ENCODE measurements at regions not wholly inside any gene's neighbourhood (a gene's known extent, or its start where the extent isn't known, plus 50 kb on each side); places are given as distances from the start of the nearest gene placed in this dataset.

- TF ChIP-seq CTCF (conservative IDR thresholded peaks at IDR 0.05; ENCODE audit: low read depth, low read length) = no peak
- no peak for DNase-seq (ENCODE audit: low read depth)
- H3K4me3 ChIP-seq (ENCODE audit: low read length) = no peak overlapping the region
Observed at GRCh38 chr5:53333160-53333559, 147.3 kb upstream of the FST start.

GRCh38 chr5:53334431-53334941 is 145.9 kb upstream of the FST start:
- no peak overlapping the region for H3K4me3 ChIP-seq (ENCODE audit: low read length)
- TF ChIP-seq CTCF (conservative IDR thresholded peaks at IDR 0.05; ENCODE audit: low read depth, low read length) = no peak
- DNase-seq (ENCODE audit: low read depth) = peak; percentile 40

- no peak for DNase-seq (ENCODE audit: low read depth)
- no peak overlapping the region for H3K4me3 ChIP-seq (ENCODE audit: low read length)
- TF ChIP-seq CTCF (conservative IDR thresholded peaks at IDR 0.05; ENCODE audit: low read depth, low read length) = peak; percentile 18
Observed at GRCh38 chr5:53335115-53335514, 145.3 kb upstream of the FST start.

DNA sequence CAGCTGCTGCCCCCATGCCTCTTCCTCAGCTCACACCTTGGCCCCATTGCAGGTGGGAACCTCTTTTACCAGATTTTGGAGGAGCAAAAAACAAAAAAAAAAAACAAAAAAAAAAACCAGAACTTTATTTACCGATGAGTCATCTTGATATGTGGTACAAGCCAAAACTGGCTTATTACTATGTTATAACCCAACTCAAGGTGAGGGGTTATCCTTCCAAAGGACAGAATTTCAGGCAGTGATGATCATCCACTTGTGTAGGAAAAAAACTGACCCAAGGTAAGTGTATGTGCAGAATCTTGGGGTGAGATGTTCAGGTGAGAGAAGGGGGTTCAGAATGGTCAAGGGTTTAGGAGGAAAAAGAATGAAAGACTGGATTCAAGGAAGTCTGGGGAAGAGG is 142.6 kb upstream of the FST start:
- TF ChIP-seq CTCF (conservative IDR thresholded peaks at IDR 0.05; ENCODE audit: low read depth, low read length) = no peak
- DNase-seq (ENCODE audit: low read depth) = no peak
- H3K4me3 ChIP-seq (ENCODE audit: low read length) = no peak overlapping the region

- no peak for TF ChIP-seq CTCF (conservative IDR thresholded peaks at IDR 0.05; ENCODE audit: low read depth, low read length)
- DNase-seq (ENCODE audit: low read depth) = no peak
- no peak overlapping the region for H3K4me3 ChIP-seq (ENCODE audit: low read length)
Observed at GRCh38 chr5:53338971-53339370, 141.5 kb upstream of the FST start.

DNA sequence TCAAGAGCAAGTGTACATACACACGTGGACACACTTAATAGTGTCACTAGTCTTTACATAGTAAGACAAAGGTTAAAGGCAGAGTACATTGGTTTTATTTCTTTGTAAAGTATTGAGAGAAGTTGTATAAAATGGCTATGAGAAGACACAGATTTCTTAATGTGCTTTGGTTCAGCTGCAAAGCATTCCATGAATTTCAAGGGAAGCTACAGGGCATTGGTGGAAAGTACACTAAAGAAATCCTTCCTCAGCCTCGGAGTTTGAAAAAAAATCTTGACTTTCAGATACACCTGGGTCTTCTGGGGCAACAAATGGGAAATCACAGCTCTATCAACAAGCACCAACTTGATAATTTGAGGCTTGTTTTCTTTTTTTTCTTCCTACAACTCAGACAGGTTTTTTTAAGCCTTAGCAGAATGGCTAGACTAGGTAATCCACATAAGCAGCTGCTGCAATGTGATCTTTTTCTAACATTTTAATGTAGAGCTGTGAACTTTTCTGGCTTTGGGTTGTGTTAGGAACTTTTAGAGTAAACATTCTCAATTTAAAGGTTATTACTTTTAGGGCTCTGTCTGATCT is 140.4 kb upstream of the FST start:
- DNase-seq (ENCODE audit: low read depth) = no peak
- TF ChIP-seq CTCF (conservative IDR thresholded peaks at IDR 0.05; ENCODE audit: low read depth, low read length) = no peak
- no peak overlapping the region for H3K4me3 ChIP-seq (ENCODE audit: low read length)

DNA sequence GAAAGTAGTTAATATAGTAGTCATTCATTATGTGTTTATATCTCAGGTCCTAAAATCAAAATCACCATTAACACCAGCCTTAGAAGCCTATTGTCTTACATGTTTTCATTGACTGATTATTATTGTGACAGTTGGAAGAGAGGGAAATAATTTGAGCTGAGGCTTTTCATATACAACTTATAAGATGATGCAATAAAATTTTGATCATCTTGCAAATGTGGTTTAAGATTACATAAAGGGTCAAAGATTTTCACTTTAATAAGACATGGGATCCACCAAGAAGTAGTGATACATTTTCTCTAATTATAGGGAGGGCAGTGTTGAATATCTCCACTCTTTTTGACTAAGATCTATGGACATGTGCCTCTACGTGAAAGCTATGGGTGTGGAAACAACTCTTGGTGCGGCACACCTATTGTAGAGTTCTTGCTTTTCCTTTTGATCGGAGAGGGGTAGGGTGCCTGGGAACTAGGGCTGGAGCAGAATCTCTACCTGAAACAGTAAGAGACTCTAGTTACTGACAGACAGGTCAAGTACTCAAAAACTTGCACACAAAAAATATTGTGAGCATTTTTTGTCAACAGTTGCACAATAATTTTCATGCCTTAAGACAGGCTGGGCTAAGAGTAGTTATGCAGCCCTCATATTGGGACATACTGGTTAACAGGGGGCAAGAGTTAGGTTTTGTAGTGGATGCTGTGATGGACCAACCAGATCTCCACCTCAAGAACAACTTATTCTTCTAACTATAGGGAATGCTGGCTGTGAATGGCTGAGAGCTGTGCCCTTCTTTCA is 139.3 kb upstream of the FST start:
- no peak overlapping the region for H3K4me3 ChIP-seq (ENCODE audit: low read length)
- TF ChIP-seq CTCF (conservative IDR thresholded peaks at IDR 0.05; ENCODE audit: low read depth, low read length) = no peak
- no peak for DNase-seq (ENCODE audit: low read depth)

All from retinal pigment epithelial cell (primary cell).